Adrenal gland (tissue), 9 donors: ENCODE measurements at regions not wholly inside any gene's neighbourhood (a gene's known extent, or its start where the extent isn't known, plus 50 kb on each side); places are given as distances from the start of the nearest gene placed in this dataset.

Experiments
- DNase-seq, 7 donors: peaks; one replicate each; pipeline ENCODE4 v3.0.0-alpha.2; 2019 to 2020
- H3K27ac ChIP-seq, 5 donors: fragments of 200-600 bp; sonication (generic) in 4 of 5; 1 replicate in 3 of 5; 2 replicates in 2 of 5; pipeline versions ENCODE4 v1.5.1 to v1.8.0; 2016 to 2020; ENCODE audit warnings: mild to moderate bottlenecking in 1 of 5
- H3K27me3 ChIP-seq: fragments of 200-600 bp; 2 replicates; pipeline ENCODE4 v1.8.0; 2021
- H3K36me3 ChIP-seq, 2 donors: fragments of 200-600 bp; replicated peaks in 1 of 2; 1 replicate in 1 of 2; 2 replicates in 1 of 2; pipeline versions ENCODE4 v1.5.1 to v1.8.0; 2018 to 2022
- H3K4me1 ChIP-seq, 2 donors: fragments of 200-600 bp; replicated peaks in 1 of 2; 1 replicate in 1 of 2; 2 replicates in 1 of 2; pipeline versions ENCODE4 v1.5.1 to v1.8.0; 2018 to 2021
- H3K4me3 ChIP-seq, 4 donors: fragments of 200-600 bp; sonication (generic) in 3 of 4; one replicate each; pipeline ENCODE4 v1.5.1; 2016 to 2018
- H3K9me3 ChIP-seq, 3 donors: fragments of 200-600 bp; sonication (generic) in 1 of 3; replicated peaks in 1 of 3; 1 replicate in 2 of 3; 2 replicates in 1 of 3; pipeline versions ENCODE4 v1.5.1 to v1.8.0; 2016 to 2021
- CTCF ChIP-seq, 6 experiments: fragments of 450-650 bp in 4 of 6; fragments of 200-600 bp in 2 of 6; sonication (generic) in 1 of 6; IDR thresholded peaks; 1 replicate in 5 of 6; 2 replicates in 1 of 6; pipeline versions ENCODE4 v1.5.1 to v1.8.0; 2016 to 2021; ENCODE audit warnings: antibody characterized with exemption in 6 of 6, mild to moderate bottlenecking in 2 of 6, moderate library complexity in 1 of 6
- POLR2A ChIP-seq, 2 donors: fragments of 450-650 bp; IDR thresholded peaks; one replicate each; pipeline ENCODE4 v1.6.1; 2017; ENCODE audit warnings: antibody characterized with exemption in 2 of 2, mild to moderate bottlenecking in 2 of 2, moderate library complexity in 1 of 2
- WGBS, 4 donors: extraction: QIAGEN DNeasy Blood & Tissue Kit in 2 of 4; methylation state at CpG; one replicate each; pipeline versions ENCODE4 v1.1.5 to v1.1.7; 2013 to 2017; 5-methylcytosine and 5-hydroxymethylcytosine counted together
- intact Hi-C, 2 donors: fragments of 100-400 bp; cut with DNase I; formaldehyde crosslinking; loops; one replicate each; pipeline versions ENCODE4 v1.14.1 to v1.15.0; 2022 to 2023
- donor health status: healthy with polysubstance abuse.
- donor health status: Bipolar disorder and iron deficiency.
- donor health status: DM: yes; HTN: yes; CAD: no.
- donor health status: DM: no; HTN: no; CAD: no.
- donor health status: DM: no; HTN: no; CAD: no.

GRCh38 chr12:20174528-20175175 is 193.7 kb upstream of the PDE3A start:
- DNase-seq = no peak
- H3K9me3 ChIP-seq = no peaks in the 10 kb centered on the region
- no peak overlapping the region for H3K27ac ChIP-seq
- H3K4me1 ChIP-seq = no peaks in the 10 kb centered on the region
- 75 to 91% (median 85%) methylated on average over 7 to 9 of the region's 9 CpGs for WGBS, 4 donors
- no peaks in the 10 kb centered on the region for H3K36me3 ChIP-seq
- no peaks in the 10 kb centered on the region for H3K27me3 ChIP-seq
- intact Hi-C loops = no loop called here
- H3K4me3 ChIP-seq = no peak overlapping the region
- no peak for TF ChIP-seq CTCF (IDR thresholded peaks at IDR 0.05)
- no peak for TF ChIP-seq POLR2A (IDR thresholded peaks at IDR 0.05)

GRCh38 chr12:20175704-20176388 is 192.5 kb upstream of the PDE3A start:
- no peak for DNase-seq
- Histone ChIP-seq H3K4me3 (no peak overlapping the region), H3K4me1 (no peaks in the 10 kb centered on the region), H3K27me3 (no peaks in the 10 kb centered on the region), H3K36me3 (no peaks in the 10 kb centered on the region), H3K9me3 (no peaks in the 10 kb centered on the region), H3K27ac (no peak overlapping the region)
- intact Hi-C loops = no loop called here
- no peak for TF ChIP-seq POLR2A (IDR thresholded peaks at IDR 0.05)
- no peak for TF ChIP-seq CTCF (IDR thresholded peaks at IDR 0.05)
- 89 to 91% (median 90%) methylated on average over 3 of the region's 3 CpGs for WGBS, 4 donors

GRCh38 chr12:20181416-20182180 is 186.7 kb upstream of the PDE3A start:
- no peak overlapping the region for H3K4me3 ChIP-seq
- 41 to 53% (median 49%) methylated on average over 2 of the region's 2 CpGs for WGBS, 4 donors

More at GRCh38 chr12:20181416-20182180, 186.7 kb upstream of the PDE3A start:
- no peaks in the 10 kb centered on the region for H3K36me3 ChIP-seq
- DNase-seq = no peak
- H3K9me3 ChIP-seq = no peaks in the 10 kb centered on the region
- intact Hi-C loops = no loop called here
- TF ChIP-seq CTCF (IDR thresholded peaks at IDR 0.05) = no peak
- no peak for TF ChIP-seq POLR2A (IDR thresholded peaks at IDR 0.05)
- H3K4me1 ChIP-seq = no peaks in the 10 kb centered on the region
- no peaks in the 10 kb centered on the region for H3K27me3 ChIP-seq
- no peak overlapping the region for H3K27ac ChIP-seq
